Esophagus (tissue), 2 donors: ENCODE measurements at regions not wholly inside any gene's neighbourhood (a gene's known extent, or its start where the extent isn't known, plus 50 kb on each side); places are given as distances from the start of the nearest gene placed in this dataset.
A peak's percentile ranks its signal among the peaks of the same experiment; 100 is the strongest.
"Not testable (repeated sequence)": the region's sequence is repeated elsewhere in the genome, so short reads cannot be mapped to it uniquely, and the experiment has no call there.

ENCODE experiments used
- H3K27ac ChIP-seq, 2 donors: one replicate each; pipeline ENCODE4 v1.5.1; 2013; ENCODE audit warnings: low read depth in 2 of 2, mild to moderate bottlenecking in 2 of 2, inconsistent platforms in 1 of 2, low read length in 1 of 2, moderate library complexity in 1 of 2
- H3K27me3 ChIP-seq, 2 donors: one replicate each; pipeline ENCODE4 v1.6.1; 2013; ENCODE audit warnings: low read length in 2 of 2, control low read depth in 1 of 2, mild to moderate bottlenecking in 1 of 2; ENCODE audit not compliant: insufficient read depth in 2 of 2, control insufficient read depth in 1 of 2
- H3K36me3 ChIP-seq, 2 donors: one replicate each; pipeline ENCODE4 v1.6.1; 2013; ENCODE audit warnings: low read length in 1 of 2; ENCODE audit not compliant: control insufficient read depth in 2 of 2, insufficient read depth in 2 of 2
- H3K4me1 ChIP-seq, 2 donors: one replicate each; pipeline ENCODE4 v1.6.1; 2013; ENCODE audit warnings: low read length in 1 of 2; ENCODE audit not compliant: control insufficient read depth in 2 of 2, insufficient read depth in 2 of 2
- H3K4me3 ChIP-seq, 2 donors: one replicate each; pipeline ENCODE4 v1.5.1; 2013; ENCODE audit warnings: low read length in 2 of 2, mild to moderate bottlenecking in 2 of 2, low read depth in 1 of 2, moderate library complexity in 1 of 2
- H3K9me3 ChIP-seq, 2 donors: one replicate each; pipeline ENCODE4 v1.6.1; 2013; ENCODE audit warnings: mild to moderate bottlenecking in 2 of 2, low read depth in 1 of 2, low read length in 1 of 2, moderate library complexity in 1 of 2; ENCODE audit not compliant: control insufficient read depth in 2 of 2, insufficient read depth in 1 of 2
- WGBS, 2 donors: extraction: QIAGEN DNeasy Blood & Tissue Kit; methylation state at CpG; one replicate each; pipeline ENCODE4 v1.1.7; 2013; 5-methylcytosine and 5-hydroxymethylcytosine counted together
- donor health status: healthy with polysubstance abuse.
- donor health status: Bipolar disorder and iron deficiency.

GRCh38 chr18:51573886-51574285 is 376.4 kb upstream of the MEX3C start:
- not testable (repeated sequence) for H3K27ac ChIP-seq, H3K9me3 ChIP-seq, H3K4me1 ChIP-seq, H3K36me3 ChIP-seq, H3K27me3 ChIP-seq
- peak overlapping the region in 1 of 2 donors; percentile 1 for H3K4me3 ChIP-seq
- WGBS, 2 donors: 70 to 72% methylated on average over 7 of the region's 8 CpGs

GRCh38 chr18:51575171-51575570 is 377.7 kb upstream of the MEX3C start:
- peaks cover 0 to 2% of the 10 kb centered on the region in 2 donors for H3K9me3 ChIP-seq
- H3K4me1 ChIP-seq: no peaks in the 10 kb centered on the region
- no peak overlapping the region for H3K4me3 ChIP-seq
- no peaks in the 10 kb centered on the region for H3K36me3 ChIP-seq
- H3K27ac ChIP-seq: no peak overlapping the region
- no peaks in the 10 kb centered on the region for H3K27me3 ChIP-seq
- 85 to 87% methylated on average over 2 of the region's 2 CpGs for WGBS, 2 donors

- no peak overlapping the region for H3K27ac ChIP-seq
- no peaks in the 10 kb centered on the region for H3K36me3 ChIP-seq
- 78 to 84% methylated on average over 7 of the region's 7 CpGs for WGBS, 2 donors
- no peak overlapping the region for H3K4me3 ChIP-seq
- no peaks in the 10 kb centered on the region for H3K4me1 ChIP-seq
- peaks cover 0 to 2% of the 10 kb centered on the region in 2 donors for H3K9me3 ChIP-seq
- H3K27me3 ChIP-seq: no peaks in the 10 kb centered on the region
These were observed 381.0 kb upstream of the MEX3C start for GRCh38 chr18:51578406-51578980.

- no peaks in the 10 kb centered on the region for H3K27me3 ChIP-seq
- no peak overlapping the region for H3K27ac ChIP-seq
- peaks cover 0 to 2% of the 10 kb centered on the region in 2 donors for H3K9me3 ChIP-seq
- no peaks in the 10 kb centered on the region for H3K4me1 ChIP-seq
- 85 to 88% methylated on average over 4 of the region's 4 CpGs for WGBS, 2 donors
- H3K4me3 ChIP-seq: no peak overlapping the region
- H3K36me3 ChIP-seq: no peaks in the 10 kb centered on the region
These were observed 383.1 kb upstream of the MEX3C start for GRCh38 chr18:51580580-51580979.

GRCh38 chr18:51582551-51582950 is 385.1 kb upstream of the MEX3C start:
- no peak overlapping the region for H3K27ac ChIP-seq

GRCh38 chr18:51588616-51589015 is 391.1 kb upstream of the MEX3C start:
- Histone ChIP-seq H3K27ac (no peak overlapping the region), H3K9me3 (peaks cover 0 to 2% of the 10 kb centered on the region in 2 donors), H3K4me3 (no peak overlapping the region), H3K4me1 (no peaks in the 10 kb centered on the region), H3K27me3 (no peaks in the 10 kb centered on the region), H3K36me3 (no peaks in the 10 kb centered on the region)
- WGBS, 2 donors: 80% methylated on average over 3 of the region's 3 CpGs

More at GRCh38 chr18:51582551-51582950, 385.1 kb upstream of the MEX3C start:
- Histone ChIP-seq H3K4me1 (no peaks in the 10 kb centered on the region), H3K27me3 (no peaks in the 10 kb centered on the region), H3K9me3 (peaks cover 0 to 2% of the 10 kb centered on the region in 2 donors), H3K4me3 (no peak overlapping the region), H3K36me3 (no peaks in the 10 kb centered on the region)
- WGBS, 2 donors: 76 to 78% methylated on average over 2 of the region's 2 CpGs

GRCh38 chr18:51593931-51594330 is 396.4 kb upstream of the MEX3C start:
- no peaks in the 10 kb centered on the region for H3K9me3 ChIP-seq
- 66 to 68% methylated on average over 2 of the region's 2 CpGs for WGBS, 2 donors
- H3K4me1 ChIP-seq: no peaks in the 10 kb centered on the region
- H3K27ac ChIP-seq: no peak overlapping the region
- H3K4me3 ChIP-seq: no peak overlapping the region
- no peaks in the 10 kb centered on the region for H3K36me3 ChIP-seq
- no peaks in the 10 kb centered on the region for H3K27me3 ChIP-seq

- no peaks in the 10 kb centered on the region for H3K27me3 ChIP-seq
- no peaks in the 10 kb centered on the region for H3K36me3 ChIP-seq
- H3K4me1 ChIP-seq: no peaks in the 10 kb centered on the region
- H3K27ac ChIP-seq: no peak overlapping the region
- H3K4me3 ChIP-seq: no peak overlapping the region
- no peaks in the 10 kb centered on the region for H3K9me3 ChIP-seq
These were observed 405.6 kb upstream of the MEX3C start for GRCh38 chr18:51603111-51603510.

GRCh38 chr18:51603551-51603950 is 406.1 kb upstream of the MEX3C start:
- H3K4me1 ChIP-seq: no peaks in the 10 kb centered on the region
- no peak overlapping the region for H3K4me3 ChIP-seq
- H3K36me3 ChIP-seq: no peaks in the 10 kb centered on the region
- 39 to 45% methylated on average over 4 of the region's 4 CpGs for WGBS, 2 donors
- H3K27ac ChIP-seq: no peak overlapping the region
- no peaks in the 10 kb centered on the region for H3K9me3 ChIP-seq
- no peaks in the 10 kb centered on the region for H3K27me3 ChIP-seq

GRCh38 chr18:51610481-51610880 is 413.0 kb upstream of the MEX3C start:
- WGBS, 2 donors: 90 to 93% methylated on average over 1 of the region's 1 CpG
- Histone ChIP-seq H3K9me3 (no peaks in the 10 kb centered on the region), H3K4me3 (no peak overlapping the region), H3K36me3 (no peaks in the 10 kb centered on the region), H3K4me1 (peaks cover 0 to 6% of the 10 kb centered on the region in 2 donors), H3K27ac (no peak overlapping the region), H3K27me3 (no peaks in the 10 kb centered on the region)
